HG03575 (cell line): ENCODE measurements at regions not wholly inside any gene's neighbourhood (a gene's known extent, or its start where the extent isn't known, plus 50 kb on each side); places are given as distances from the start of the nearest gene placed in this dataset.
A peak's percentile ranks its signal among the peaks of the same experiment; 100 is the strongest.
"Not testable (repeated sequence)": the region's sequence is repeated elsewhere in the genome, so short reads cannot be mapped to it uniquely, and the experiment has no call there.

Experiments used
- ATAC-seq: cut with Tn5 transposase; IDR thresholded peaks from one replicate; pipeline ENCODE4 v1.9.1; 2021; ENCODE audit not compliant: unreplicated experiment, insufficient number of reproducible peaks, low FRiP score; ENCODE audit errors: extremely low read depth

GRCh38 chr2:17375262-17375661 is 143.0 kb downstream of the RAD51AP2 start:
- no peak for ATAC-seq

GRCh38 chr2:17373741-17374140 is 144.5 kb downstream of the RAD51AP2 start:
- ATAC-seq, result no peak

- ATAC-seq, result no peak
Measured at GRCh38 chr2:17373041-17373440, 145.2 kb downstream of the RAD51AP2 start.

GRCh38 chr2:17363846-17364245 is 154.4 kb downstream of the RAD51AP2 start:
- no peak for ATAC-seq

- no peak for ATAC-seq
Measured at GRCh38 chr2:17362956-17363355, 155.3 kb downstream of the RAD51AP2 start.

- ATAC-seq, result peak; percentile 93
Measured at GRCh38 chr2:17355608-17356329, 162.5 kb downstream of the RAD51AP2 start.

GRCh38 chr2:17353263-17353662 is 165.0 kb downstream of the RAD51AP2 start:
- no peak for ATAC-seq

GRCh38 chr2:17342692-17343091 is 175.5 kb downstream of the RAD51AP2 start:
- not testable (repeated sequence) for ATAC-seq

- ATAC-seq, result no peak
Measured at GRCh38 chr2:17337507-17337906, 180.7 kb downstream of the RAD51AP2 start.

GRCh38 chr2:17336458-17336857 is 181.8 kb downstream of the RAD51AP2 start:
- ATAC-seq, result no peak

- ATAC-seq, result no peak
Measured at GRCh38 chr2:17334300-17334699, 183.9 kb downstream of the RAD51AP2 start.

- ATAC-seq, result no peak
Measured at GRCh38 chr2:17331636-17332035, 186.6 kb downstream of the RAD51AP2 start.

GRCh38 chr2:17328161-17328560 is 190.1 kb downstream of the RAD51AP2 start:
- ATAC-seq, result no peak

- ATAC-seq, result no peak
Measured at GRCh38 chr2:17327649-17328048, 190.6 kb downstream of the RAD51AP2 start.

- no peak for ATAC-seq
Measured at GRCh38 chr2:17326717-17327116, 191.5 kb downstream of the RAD51AP2 start.

- no peak for ATAC-seq
Measured at GRCh38 chr2:17323697-17324096, 194.5 kb downstream of the RAD51AP2 start.

- no peak for ATAC-seq
Measured at GRCh38 chr2:17322461-17322860, 195.8 kb downstream of the RAD51AP2 start.

GRCh38 chr2:17319090-17319489 is 199.2 kb downstream of the RAD51AP2 start:
- ATAC-seq, result no peak

- no peak for ATAC-seq
Measured at GRCh38 chr2:17318013-17318412, 200.2 kb downstream of the RAD51AP2 start.

- no peak for ATAC-seq
Measured at GRCh38 chr2:17317439-17317976, 200.7 kb downstream of the RAD51AP2 start.

GRCh38 chr2:17313261-17313660 is 205.0 kb downstream of the RAD51AP2 start:
- no peak for ATAC-seq
